Left hindlimb (tissue), 1 donor: ENCODE measurements at regions not wholly inside any gene's neighbourhood (a gene's known extent, or its start where the extent isn't known, plus 50 kb on each side); places are given as distances from the start of the nearest gene placed in this dataset.
"Not testable (repeated sequence)": the region's sequence is repeated elsewhere in the genome, so short reads cannot be mapped to it uniquely, and the experiment has no call there.

Experiments used
- DNase-seq: peaks from one replicate; pipeline ENCODE4 v3.0.0-alpha.2; 2018

- no peak for DNase-seq
Measured at GRCh38 chr6:19712012-19712688, 125.0 kb upstream of the ID4 start.

DNA sequence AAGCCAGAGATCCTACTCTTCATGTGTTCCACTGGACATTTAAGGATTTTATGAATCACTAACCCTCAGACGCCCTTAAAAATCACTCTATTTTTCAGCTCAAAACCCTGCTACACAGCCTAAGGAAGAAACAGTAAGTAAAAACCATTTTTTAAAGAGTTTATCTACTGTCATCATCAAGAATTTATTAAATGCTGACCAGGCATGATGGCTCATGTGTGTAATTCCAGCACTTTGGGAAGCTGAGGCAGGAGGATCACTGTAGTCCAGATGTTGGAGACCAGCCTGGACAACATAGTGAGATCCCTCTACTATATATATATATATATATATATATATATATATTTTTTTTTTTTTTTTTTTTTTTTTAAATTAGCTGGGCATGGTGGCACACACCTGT, 124.2 kb upstream of the ID4 start:
- DNase-seq, result no peak

DNA sequence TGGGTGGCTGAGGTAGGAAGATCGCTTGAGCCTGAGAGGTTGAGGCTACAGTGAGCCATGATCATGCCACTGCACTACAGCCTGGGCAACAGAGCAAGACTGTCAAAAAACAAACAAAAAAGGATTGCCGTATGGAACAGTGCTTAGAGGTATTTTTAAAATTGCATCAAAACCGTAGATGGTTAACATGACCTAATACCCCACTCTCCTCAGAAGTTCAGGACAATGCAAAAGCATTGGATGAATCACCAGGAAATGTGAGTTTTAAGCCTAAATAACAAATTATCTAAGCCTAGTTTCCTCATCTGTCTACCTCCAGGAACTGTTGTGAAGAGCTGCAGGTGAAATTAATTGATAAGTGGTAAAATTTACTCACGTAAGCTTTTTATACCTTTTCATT, 123.8 kb upstream of the ID4 start:
- DNase-seq, result no peak

- no peak for DNase-seq
Measured at GRCh38 chr6:19713984-19714383, 123.2 kb upstream of the ID4 start.

GRCh38 chr6:19714434-19715166, 122.6 kb upstream of the ID4 start:
- no peak for DNase-seq

DNA sequence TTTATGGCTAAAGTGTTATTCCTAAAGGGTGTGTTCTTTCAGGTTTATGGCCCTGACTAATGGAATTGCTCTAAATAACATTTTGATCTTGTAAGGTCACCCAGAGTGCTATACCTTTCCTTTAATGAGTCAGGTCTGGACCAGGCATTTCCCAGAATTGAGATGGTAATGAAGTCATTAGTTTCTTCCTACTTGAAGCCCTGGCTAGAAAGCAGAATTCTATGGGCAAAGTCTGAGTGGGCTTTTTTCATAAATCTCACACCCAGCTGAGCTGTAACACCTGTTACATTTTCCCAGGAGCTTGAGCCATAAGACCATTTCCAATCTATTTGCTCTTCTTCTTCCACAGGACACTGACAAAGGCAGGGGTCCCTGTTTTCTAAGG, 122.0 kb upstream of the ID4 start:
- DNase-seq, result no peak

DNA sequence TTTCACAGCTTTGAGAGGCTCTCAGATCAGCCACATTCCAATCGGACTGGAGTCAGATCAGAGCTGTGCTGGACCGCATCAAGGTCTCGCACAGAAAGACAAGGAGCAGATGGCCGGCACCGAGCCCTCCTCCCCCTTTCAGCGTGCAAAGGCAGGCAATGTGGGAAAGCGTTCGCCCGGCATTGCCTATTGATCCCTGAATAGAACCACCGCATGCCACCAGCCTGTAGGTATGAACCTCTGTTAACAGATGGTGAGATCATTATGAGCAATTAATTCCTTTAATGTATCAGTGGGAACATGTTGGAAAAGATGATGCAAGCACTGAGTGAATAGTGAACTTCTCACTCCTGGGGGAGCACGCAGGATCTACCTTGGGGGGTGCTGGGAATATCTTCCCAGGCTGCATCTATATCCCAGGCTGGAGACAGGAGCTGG, 117.5 kb upstream of the ID4 start:
- no peak for DNase-seq

GRCh38 chr6:19721766-19722377, 115.3 kb upstream of the ID4 start:
- no peak for DNase-seq

DNA sequence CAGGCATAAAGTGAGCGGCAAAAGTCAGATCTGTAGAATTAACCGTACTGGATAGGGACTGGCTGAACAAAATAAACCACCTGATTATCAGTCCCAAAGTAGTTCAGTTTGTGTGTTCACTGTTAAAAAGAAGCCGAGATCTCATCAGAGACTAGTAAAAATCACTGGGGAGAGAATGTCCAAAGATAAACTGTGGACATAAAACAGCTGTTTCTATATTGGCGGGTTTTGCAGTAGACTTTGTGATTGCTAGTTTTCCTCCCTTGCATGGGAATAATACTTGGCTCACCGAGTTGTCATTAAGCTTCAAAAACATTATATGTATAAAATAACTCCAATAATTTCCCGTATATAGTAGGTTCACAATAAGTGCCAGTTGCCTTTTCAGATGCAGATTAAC, 114.2 kb upstream of the ID4 start:
- DNase-seq, result no peak

GRCh38 chr6:19723545-19723944, 113.6 kb upstream of the ID4 start:
- DNase-seq, result no peak

DNA sequence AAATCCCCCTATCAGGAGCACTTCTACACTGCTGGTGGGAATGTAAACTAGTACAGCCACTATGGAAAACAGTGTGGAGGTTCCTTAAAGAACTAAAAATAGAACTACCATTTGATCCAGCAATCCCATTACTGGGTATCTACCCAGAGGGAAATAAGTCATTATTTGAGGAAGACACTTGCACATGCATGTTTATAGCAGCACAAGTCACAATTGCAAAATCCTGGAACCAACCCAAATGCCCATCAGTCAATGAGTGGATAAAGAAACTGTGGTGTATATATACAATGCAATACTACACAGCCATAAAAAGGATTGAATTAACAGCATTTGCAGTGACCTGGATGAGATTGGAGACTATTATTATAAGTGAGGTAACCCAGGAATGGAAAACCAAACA, 111.7 kb upstream of the ID4 start:
- not testable (repeated sequence) for DNase-seq

DNA sequence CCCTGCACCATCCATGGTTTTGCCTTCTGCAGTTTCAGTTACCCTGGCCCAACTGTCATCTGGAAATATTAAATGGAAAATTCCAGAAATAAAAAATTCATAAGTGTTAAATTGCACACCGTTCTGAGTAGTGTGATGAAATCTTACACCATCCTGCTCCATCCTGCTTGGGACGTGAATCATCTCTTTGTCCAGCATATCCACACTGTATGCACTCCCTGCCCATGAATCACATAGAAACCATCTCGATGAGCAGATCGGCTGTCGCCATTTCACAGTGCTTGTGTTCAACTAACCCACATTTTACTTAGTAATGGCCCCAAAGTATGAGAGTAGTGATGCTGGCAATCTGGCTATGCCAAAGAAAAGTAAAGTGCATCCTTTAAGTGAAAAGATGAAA, 105.9 kb upstream of the ID4 start:
- no peak for DNase-seq

DNA sequence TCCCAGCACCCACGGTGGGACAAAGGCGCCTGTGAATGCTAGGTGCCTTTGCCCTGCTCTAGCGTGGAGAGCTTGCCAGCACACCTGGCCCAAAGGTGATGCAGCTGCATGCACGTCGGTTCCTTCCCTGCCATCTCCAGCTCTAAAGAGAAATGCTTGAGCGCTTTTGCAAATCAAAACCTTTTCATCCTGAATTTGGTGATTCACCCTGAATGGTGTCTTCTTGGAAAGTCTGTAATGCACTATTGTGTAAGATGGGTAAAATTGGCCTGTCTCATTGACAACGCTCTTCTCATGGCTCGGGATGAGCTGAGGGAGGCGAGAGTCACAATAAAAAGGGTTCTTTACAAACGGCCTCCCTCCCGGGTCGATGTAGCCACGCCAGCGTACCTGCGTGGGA, 103.1 kb upstream of the ID4 start:
- no peak for DNase-seq

GRCh38 chr6:19734519-19734918, 102.7 kb upstream of the ID4 start:
- DNase-seq, result no peak

DNA sequence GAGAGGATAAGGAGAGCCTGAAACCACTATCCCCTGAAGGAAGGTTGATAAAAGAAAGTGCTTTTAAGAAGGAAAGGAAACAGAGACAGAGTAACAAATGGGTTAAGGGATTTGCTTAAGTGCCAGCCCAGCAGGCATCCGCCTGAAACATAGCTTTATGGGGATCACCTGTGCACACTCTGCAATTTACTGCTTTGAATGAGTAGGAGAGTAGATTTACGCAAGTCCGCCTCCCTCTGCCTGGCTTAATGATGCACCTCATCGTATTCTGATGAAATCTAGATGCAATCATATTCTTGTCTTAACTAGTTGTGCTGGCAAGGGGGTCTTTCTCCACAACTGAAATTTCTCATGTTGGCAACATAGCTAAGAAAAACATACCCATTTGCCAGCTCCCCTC, 101.1 kb upstream of the ID4 start:
- DNase-seq, result no peak

GRCh38 chr6:19738010-19738409, 99.2 kb upstream of the ID4 start:
- DNase-seq, result no peak

DNA sequence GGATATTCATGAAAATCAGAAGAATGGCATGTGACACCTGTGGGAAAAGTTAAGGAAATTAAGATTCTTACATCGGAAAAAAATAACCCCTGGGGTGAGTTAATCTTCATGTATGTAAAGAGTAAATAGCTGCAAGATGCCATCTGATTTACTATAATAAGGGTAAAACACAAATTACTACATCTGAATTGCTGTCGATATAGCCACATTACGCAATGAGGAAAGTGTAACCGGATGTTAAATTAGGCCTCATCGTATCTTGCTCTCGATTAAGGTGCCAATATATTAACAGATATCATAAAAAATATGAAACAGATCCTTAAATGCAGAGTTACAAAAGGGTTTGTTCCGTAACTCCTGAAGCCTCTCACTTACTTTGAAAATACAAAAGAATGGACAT, 87.4 kb upstream of the ID4 start:
- DNase-seq, result no peak

DNA sequence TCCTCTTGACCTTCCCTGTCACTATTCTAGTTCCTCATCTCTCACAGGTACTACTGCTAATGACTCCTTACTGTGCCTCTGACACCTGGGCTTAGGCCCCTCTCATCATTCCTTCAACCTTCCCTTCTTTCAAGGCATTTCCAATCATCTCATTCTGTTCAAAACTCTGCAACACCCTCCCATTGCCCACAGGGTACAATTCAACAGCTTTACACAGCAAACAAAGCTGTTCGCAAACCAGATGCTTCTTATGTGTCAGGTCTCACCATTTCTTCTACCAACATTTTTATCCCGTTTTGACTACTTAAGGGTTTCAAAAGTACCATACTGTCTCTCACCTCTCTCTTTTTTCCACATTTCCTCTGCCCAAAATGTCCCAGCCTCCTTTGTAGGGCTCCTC, 84.4 kb upstream of the ID4 start:
- DNase-seq, result no peak

GRCh38 chr6:19753826-19754225, 83.3 kb upstream of the ID4 start:
- no peak for DNase-seq

DNA sequence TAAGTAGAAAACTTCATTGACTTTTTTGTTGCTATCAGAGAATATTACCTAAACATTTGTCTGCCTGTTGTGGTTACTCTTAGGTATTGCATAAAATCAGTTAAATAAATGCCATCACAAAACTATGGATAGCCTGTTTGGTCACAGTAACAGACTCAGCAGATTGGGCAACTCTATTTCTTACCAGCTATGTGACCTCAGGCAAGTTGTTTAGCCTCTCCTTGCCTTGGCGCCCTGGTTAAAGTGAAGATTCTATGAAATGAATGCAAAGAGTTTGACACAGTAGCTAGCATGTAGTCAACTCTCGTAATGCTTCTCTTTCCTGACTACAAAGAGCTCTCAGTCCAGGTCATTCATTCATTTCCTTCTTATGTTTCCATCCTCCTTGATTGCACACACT, 82.5 kb upstream of the ID4 start:
- DNase-seq, result no peak

DNA sequence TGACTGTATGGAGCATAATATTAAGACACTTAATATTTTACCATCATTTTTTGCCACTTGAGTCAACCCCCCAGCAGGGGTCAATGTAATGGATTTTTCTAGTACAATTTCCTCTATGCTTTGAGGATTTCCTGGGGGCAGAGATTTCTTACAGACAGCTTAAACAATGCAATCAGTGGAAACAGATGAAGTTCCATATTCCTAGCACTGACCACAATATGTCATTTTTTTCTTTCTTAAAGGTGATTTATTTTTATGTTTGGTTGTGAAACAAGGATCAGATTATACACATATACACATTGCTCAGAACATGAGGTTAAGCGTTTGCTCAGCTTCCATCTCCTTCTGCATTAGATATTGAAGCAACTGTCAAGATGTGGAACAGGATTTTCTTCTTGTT, 82.0 kb upstream of the ID4 start:
- DNase-seq, result no peak

- DNase-seq, result no peak
Measured at GRCh38 chr6:19757036-19757435, 80.1 kb upstream of the ID4 start.

DNA sequence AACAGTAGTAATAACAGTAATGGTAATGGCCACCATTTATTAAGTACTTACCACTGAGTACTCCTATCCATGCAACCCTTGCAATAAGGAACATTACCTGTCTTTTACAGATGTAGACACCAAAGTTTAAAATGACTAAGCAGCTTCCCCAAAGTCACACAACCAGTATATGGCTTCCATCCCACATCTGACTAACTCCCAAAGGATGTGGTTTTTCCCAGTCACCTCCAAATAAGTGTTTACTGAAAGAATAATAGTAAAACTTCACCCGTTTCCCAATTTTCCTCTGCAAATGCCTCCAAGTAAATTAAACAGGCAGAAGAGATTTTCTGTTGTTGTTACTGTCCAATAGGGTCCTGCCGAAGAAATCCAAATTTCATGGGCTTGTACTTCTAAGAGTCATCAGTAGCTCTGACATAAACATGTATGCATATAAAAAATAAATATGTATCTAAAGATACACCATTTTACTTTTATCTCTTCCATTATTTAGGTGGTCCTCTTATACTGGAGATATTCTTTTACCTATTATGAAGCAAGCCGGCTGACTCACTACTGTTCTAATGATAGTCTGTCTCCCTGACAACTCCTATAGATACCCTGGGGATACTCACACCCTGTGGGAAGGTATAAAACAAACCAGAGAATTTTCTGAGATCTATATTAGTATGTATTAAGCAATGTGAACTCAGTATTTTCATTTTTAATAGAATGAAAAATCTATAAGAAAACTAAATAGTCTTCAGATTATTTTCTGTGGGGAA, 77.9 kb upstream of the ID4 start:
- DNase-seq, result no peak

GRCh38 chr6:19761121-19761520, 76.0 kb upstream of the ID4 start:
- no peak for DNase-seq
